HG03095 (cell line): ENCODE measurements at regions not wholly inside any gene's neighbourhood (a gene's known extent, or its start where the extent isn't known, plus 50 kb on each side); places are given as distances from the start of the nearest gene placed in this dataset.

Source experiments
- ATAC-seq: cut with Tn5 transposase; IDR thresholded peaks from one replicate; pipeline ENCODE4 v1.9.1; 2021; ENCODE audit warnings: moderate library complexity; ENCODE audit not compliant: unreplicated experiment

- no peak for ATAC-seq
Measured at GRCh38 chr6:165090242-165090641, 219.2 kb downstream of the C6orf118 start.

- ATAC-seq = no peak
Measured at GRCh38 chr6:165086814-165087213, 222.6 kb downstream of the C6orf118 start.

- no peak for ATAC-seq
Measured at GRCh38 chr6:165082636-165083035, 226.8 kb downstream of the C6orf118 start.

GRCh38 chr6:165081944-165082532 lies 227.4 kb downstream of the C6orf118 start:
- ATAC-seq = no peak

GRCh38 chr6:165077876-165078275 lies 231.5 kb downstream of the C6orf118 start:
- no peak for ATAC-seq

GRCh38 chr6:165071906-165072305 lies 237.5 kb downstream of the C6orf118 start:
- no peak for ATAC-seq

- ATAC-seq = no peak
Measured at GRCh38 chr6:165060720-165061119, 248.7 kb downstream of the C6orf118 start.

GRCh38 chr6:165059032-165059431 lies 250.4 kb downstream of the C6orf118 start:
- ATAC-seq = no peak

GRCh38 chr6:165056292-165056691 lies 253.1 kb downstream of the C6orf118 start:
- ATAC-seq = no peak

GRCh38 chr6:165055231-165055630 lies 254.2 kb downstream of the C6orf118 start:
- ATAC-seq = no peak

GRCh38 chr6:165052561-165053480 lies 256.6 kb downstream of the C6orf118 start:
- ATAC-seq = no peak

GRCh38 chr6:165049362-165049761 lies 260.0 kb downstream of the C6orf118 start:
- no peak for ATAC-seq

- no peak for ATAC-seq
Measured at GRCh38 chr6:165047952-165048351, 261.5 kb downstream of the C6orf118 start.

- no peak for ATAC-seq
Measured at GRCh38 chr6:165045631-165046030, 263.8 kb downstream of the C6orf118 start.

GRCh38 chr6:165042912-165043311 lies 266.5 kb downstream of the C6orf118 start:
- ATAC-seq = no peak

- ATAC-seq = no peak
Measured at GRCh38 chr6:165040440-165040839, 269.0 kb downstream of the C6orf118 start.

GRCh38 chr6:165034271-165034741 lies 275.1 kb downstream of the C6orf118 start:
- no peak for ATAC-seq

- ATAC-seq = no peak
Measured at GRCh38 chr6:165031502-165031901, 277.9 kb downstream of the C6orf118 start.

GRCh38 chr6:165025040-165025439 lies 284.4 kb downstream of the C6orf118 start:
- no peak for ATAC-seq

GRCh38 chr6:165019681-165020080 lies 289.7 kb downstream of the C6orf118 start:
- no peak for ATAC-seq

GRCh38 chr6:165015676-165016075 lies 293.7 kb downstream of the C6orf118 start:
- no peak for ATAC-seq

GRCh38 chr6:165013701-165014100 lies 295.7 kb downstream of the C6orf118 start:
- no peak for ATAC-seq
